ENCODE measurements at regions not wholly inside any gene's neighbourhood (a gene's known extent, or its start where the extent isn't known, plus 50 kb on each side); places are given as distances from the start of the nearest gene placed in this dataset.

DNA sequence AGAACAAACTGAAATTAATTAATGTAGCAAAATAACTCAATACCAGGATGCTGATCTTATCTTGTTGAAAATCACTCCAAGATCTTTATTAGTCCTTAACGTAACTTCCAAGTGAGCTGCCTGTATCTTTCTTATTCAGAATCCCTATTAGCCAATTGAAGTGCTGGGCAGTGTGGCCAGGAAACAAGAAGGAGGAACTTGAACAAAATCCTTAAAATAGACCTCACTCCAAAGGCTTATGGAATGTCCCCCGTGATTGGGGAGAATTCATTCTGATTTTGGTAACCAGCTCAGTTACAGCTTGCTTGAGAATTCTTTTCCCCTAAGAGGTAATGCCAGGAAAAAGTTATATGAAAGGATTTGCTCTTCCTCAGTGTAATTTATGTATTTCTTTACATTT lies 171.0 kb downstream of the DEPDC1B start:
- TF ChIP-seq CTCF (IDR thresholded peaks at IDR 0.05) (no peak), EP300 (IDR thresholded peaks at IDR 0.05) (peak; percentile 11), POLR2AphosphoS5 (IDR thresholded peaks at IDR 0.05) (no peak)
